ENCODE measurements at regions not wholly inside any gene's neighbourhood (a gene's known extent, or its start where the extent isn't known, plus 50 kb on each side); places are given as distances from the start of the nearest gene placed in this dataset.

DNA sequence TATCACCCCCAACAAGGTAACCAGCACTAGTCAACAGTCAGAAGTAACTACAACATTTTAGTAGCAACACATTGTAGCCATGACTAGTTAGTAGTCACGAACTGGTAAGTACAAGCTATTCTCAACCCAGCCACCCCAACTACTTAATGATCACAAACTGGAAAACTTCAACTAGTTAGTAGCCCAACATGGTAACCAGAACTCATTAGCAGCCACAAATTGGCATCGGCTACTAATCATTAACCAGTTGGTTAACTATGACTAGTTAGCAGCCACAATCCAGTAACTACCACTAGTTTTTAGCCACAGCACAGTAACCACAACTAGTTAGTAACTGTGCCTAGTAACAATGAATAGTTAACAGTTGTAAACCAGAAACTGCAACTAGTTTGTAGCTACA lies 385.1 kb upstream of the CXorf51B start:
- Mint-ChIP-seq H3K9me3 (peaks cover 71% of the 10 kb centered on the region), H3K36me3 (peaks cover 47% of the 10 kb centered on the region), H3K4me1 (no peaks in the 10 kb centered on the region), H3K4me3 (no peak overlapping the region), H3K27ac (no peak overlapping the region), H3K27me3 (ENCODE audit: low read depth) (no peaks in the 10 kb centered on the region; the same call in 1 of the 2 replicates)
- no peak for TF ChIP-seq RELA (CRISPR knock-in tag; IDR thresholded peaks at IDR 0.05; ENCODE audit: borderline replicate concordance)
- no peak for TF ChIP-seq TCF7 (CRISPR knock-in tag; IDR thresholded peaks at IDR 0.05; ENCODE audit: low read depth)
- no peak for TF ChIP-seq CREM (CRISPR knock-in tag; IDR thresholded peaks at IDR 0.05)
- TF ChIP-seq FOXP1 (CRISPR knock-in tag; IDR thresholded peaks at IDR 0.05; ENCODE audit: borderline replicate concordance): no peak
- no peak for TF ChIP-seq SMAD4 (CRISPR knock-in tag; IDR thresholded peaks at IDR 0.05)
- TF ChIP-seq GRHL2 (CRISPR knock-in tag; IDR thresholded peaks at IDR 0.05; ENCODE audit: insufficient replicate concordance, severe bottlenecking): no peak
- no peak for TF ChIP-seq SMAD3 (CRISPR knock-in tag; IDR thresholded peaks at IDR 0.05; ENCODE audit: borderline replicate concordance)
- TF ChIP-seq JAZF1 (CRISPR knock-in tag; IDR thresholded peaks at IDR 0.05): no peak
- TF ChIP-seq, protein P1, sequence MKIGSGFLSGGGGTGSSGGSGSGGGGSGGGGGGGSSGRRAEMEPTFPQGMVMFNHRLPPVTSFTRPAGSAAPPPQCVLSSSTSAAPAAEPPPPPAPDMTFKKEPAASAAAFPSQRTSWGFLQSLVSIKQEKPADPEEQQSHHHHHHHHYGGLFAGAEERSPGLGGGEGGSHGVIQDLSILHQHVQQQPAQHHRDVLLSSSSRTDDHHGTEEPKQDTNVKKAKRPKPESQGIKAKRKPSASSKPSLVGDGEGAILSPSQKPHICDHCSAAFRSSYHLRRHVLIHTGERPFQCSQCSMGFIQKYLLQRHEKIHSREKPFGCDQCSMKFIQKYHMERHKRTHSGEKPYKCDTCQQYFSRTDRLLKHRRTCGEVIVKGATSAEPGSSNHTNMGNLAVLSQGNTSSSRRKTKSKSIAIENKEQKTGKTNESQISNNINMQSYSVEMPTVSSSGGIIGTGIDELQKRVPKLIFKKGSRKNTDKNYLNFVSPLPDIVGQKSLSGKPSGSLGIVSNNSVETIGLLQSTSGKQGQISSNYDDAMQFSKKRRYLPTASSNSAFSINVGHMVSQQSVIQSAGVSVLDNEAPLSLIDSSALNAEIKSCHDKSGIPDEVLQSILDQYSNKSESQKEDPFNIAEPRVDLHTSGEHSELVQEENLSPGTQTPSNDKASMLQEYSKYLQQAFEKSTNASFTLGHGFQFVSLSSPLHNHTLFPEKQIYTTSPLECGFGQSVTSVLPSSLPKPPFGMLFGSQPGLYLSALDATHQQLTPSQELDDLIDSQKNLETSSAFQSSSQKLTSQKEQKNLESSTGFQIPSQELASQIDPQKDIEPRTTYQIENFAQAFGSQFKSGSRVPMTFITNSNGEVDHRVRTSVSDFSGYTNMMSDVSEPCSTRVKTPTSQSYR (CRISPR knock-in tag; IDR thresholded peaks at IDR 0.05): no peak
- no peak for TF ChIP-seq FOXJ3 (CRISPR knock-in tag; IDR thresholded peaks at IDR 0.05; ENCODE audit: borderline replicate concordance)
- TF ChIP-seq, protein P2, sequence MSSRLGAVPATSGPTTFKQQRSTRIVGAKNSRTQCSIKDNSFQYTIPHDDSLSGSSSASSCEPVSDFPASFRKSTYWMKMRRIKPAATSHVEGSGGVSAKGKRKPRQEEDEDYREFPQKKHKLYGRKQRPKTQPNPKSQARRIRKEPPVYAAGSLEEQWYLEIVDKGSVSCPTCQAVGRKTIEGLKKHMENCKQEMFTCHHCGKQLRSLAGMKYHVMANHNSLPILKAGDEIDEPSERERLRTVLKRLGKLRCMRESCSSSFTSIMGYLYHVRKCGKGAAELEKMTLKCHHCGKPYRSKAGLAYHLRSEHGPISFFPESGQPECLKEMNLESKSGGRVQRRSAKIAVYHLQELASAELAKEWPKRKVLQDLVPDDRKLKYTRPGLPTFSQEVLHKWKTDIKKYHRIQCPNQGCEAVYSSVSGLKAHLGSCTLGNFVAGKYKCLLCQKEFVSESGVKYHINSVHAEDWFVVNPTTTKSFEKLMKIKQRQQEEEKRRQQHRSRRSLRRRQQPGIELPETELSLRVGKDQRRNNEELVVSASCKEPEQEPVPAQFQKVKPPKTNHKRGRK (CRISPR knock-in tag; IDR thresholded peaks at IDR 0.05; ENCODE audit: borderline replicate concordance): no peak
- TF ChIP-seq, protein P3, sequence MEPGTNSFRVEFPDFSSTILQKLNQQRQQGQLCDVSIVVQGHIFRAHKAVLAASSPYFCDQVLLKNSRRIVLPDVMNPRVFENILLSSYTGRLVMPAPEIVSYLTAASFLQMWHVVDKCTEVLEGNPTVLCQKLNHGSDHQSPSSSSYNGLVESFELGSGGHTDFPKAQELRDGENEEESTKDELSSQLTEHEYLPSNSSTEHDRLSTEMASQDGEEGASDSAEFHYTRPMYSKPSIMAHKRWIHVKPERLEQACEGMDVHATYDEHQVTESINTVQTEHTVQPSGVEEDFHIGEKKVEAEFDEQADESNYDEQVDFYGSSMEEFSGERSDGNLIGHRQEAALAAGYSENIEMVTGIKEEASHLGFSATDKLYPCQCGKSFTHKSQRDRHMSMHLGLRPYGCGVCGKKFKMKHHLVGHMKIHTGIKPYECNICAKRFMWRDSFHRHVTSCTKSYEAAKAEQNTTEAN (CRISPR knock-in tag; IDR thresholded peaks at IDR 0.05): no peak
- TF ChIP-seq HMGA2 (CRISPR knock-in tag; IDR thresholded peaks at IDR 0.05): no peak
- TF ChIP-seq, protein P4, sequence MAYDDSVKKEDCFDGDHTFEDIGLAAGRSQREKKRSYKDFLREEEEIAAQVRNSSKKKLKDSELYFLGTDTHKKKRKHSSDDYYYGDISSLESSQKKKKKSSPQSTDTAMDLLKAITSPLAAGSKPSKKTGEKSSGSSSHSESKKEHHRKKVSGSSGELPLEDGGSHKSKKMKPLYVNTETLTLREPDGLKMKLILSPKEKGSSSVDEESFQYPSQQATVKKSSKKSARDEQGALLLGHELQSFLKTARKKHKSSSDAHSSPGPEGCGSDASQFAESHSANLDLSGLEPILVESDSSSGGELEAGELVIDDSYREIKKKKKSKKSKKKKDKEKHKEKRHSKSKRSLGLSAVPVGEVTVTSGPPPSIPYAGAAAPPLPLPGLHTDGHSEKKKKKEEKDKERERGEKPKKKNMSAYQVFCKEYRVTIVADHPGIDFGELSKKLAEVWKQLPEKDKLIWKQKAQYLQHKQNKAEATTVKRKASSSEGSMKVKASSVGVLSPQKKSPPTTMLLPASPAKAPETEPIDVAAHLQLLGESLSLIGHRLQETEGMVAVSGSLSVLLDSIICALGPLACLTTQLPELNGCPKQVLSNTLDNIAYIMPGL (CRISPR knock-in tag; IDR thresholded peaks at IDR 0.05): no peak
- TF ChIP-seq NR2C2 (CRISPR knock-in tag; IDR thresholded peaks at IDR 0.05): no peak
- TF ChIP-seq, protein P5, sequence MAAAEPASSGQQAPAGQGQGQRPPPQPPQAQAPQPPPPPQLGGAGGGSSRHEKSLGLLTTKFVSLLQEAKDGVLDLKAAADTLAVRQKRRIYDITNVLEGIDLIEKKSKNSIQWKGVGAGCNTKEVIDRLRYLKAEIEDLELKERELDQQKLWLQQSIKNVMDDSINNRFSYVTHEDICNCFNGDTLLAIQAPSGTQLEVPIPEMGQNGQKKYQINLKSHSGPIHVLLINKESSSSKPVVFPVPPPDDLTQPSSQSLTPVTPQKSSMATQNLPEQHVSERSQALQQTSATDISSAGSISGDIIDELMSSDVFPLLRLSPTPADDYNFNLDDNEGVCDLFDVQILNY (CRISPR knock-in tag; IDR thresholded peaks at IDR 0.05): no peak
- TF ChIP-seq, protein P6, sequence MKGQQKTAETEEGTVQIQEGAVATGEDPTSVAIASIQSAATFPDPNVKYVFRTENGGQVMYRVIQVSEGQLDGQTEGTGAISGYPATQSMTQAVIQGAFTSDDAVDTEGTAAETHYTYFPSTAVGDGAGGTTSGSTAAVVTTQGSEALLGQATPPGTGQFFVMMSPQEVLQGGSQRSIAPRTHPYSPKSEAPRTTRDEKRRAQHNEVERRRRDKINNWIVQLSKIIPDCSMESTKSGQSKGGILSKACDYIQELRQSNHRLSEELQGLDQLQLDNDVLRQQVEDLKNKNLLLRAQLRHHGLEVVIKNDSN (CRISPR knock-in tag; IDR thresholded peaks at IDR 0.05): no peak
- TF ChIP-seq SOX15 (CRISPR knock-in tag; IDR thresholded peaks at IDR 0.05): no peak
- TF ChIP-seq, protein P7, sequence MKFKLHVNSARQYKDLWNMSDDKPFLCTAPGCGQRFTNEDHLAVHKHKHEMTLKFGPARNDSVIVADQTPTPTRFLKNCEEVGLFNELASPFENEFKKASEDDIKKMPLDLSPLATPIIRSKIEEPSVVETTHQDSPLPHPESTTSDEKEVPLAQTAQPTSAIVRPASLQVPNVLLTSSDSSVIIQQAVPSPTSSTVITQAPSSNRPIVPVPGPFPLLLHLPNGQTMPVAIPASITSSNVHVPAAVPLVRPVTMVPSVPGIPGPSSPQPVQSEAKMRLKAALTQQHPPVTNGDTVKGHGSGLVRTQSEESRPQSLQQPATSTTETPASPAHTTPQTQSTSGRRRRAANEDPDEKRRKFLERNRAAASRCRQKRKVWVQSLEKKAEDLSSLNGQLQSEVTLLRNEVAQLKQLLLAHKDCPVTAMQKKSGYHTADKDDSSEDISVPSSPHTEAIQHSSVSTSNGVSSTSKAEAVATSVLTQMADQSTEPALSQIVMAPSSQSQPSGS (CRISPR knock-in tag; IDR thresholded peaks at IDR 0.05; ENCODE audit: borderline replicate concordance, low read depth): no peak
- POLR2A ChIA-PET: no interaction called here
- ATAC-seq (no peak), DNase-seq (ENCODE audit: low spot score) (no peak)
- CTCF ChIA-PET: no interaction called here
